C4-2B (cell line): ENCODE measurements at regions not wholly inside any gene's neighbourhood (a gene's known extent, or its start where the extent isn't known, plus 50 kb on each side); places are given as distances from the start of the nearest gene placed in this dataset.
"Not testable (repeated sequence)": the region's sequence is repeated elsewhere in the genome, so short reads cannot be mapped to it uniquely, and the experiment has no call there.

Source experiments
- H3K27ac ChIP-seq: fragments of 450-650 bp; 2 replicates; pipeline ENCODE4 v1.5.1; 2017
- CTCF ChIP-seq: fragments of 450-650 bp; conservative IDR thresholded peaks from 2 replicates; pipeline ENCODE4 v1.5.1; 2017; ENCODE audit warnings: mild to moderate bottlenecking
- ZFX ChIP-seq: fragments of 450-650 bp; IDR thresholded peaks from 2 replicates; pipeline ENCODE4 v1.6.1; 2017

GRCh38 chr12:105676694-105677093 is 346.2 kb downstream of the C12orf75 start:
- TF ChIP-seq CTCF (no peak), ZFX (no peak)
- H3K27ac ChIP-seq = no peak overlapping the region

- TF ChIP-seq ZFX (no peak), CTCF (no peak)
- H3K27ac ChIP-seq = no peak overlapping the region
Measured at GRCh38 chr12:105677672-105678071, 347.2 kb downstream of the C12orf75 start.

GRCh38 chr12:105679982-105680381 is 349.5 kb downstream of the C12orf75 start:
- no peak overlapping the region for H3K27ac ChIP-seq
- no peak for TF ChIP-seq ZFX
- TF ChIP-seq CTCF = no peak

GRCh38 chr12:105681341-105681740 is 350.9 kb downstream of the C12orf75 start:
- no peak overlapping the region for H3K27ac ChIP-seq
- TF ChIP-seq CTCF (no peak), ZFX (no peak)

- H3K27ac ChIP-seq = not testable (repeated sequence)
Measured at GRCh38 chr12:105682821-105683220, 352.3 kb downstream of the C12orf75 start.

GRCh38 chr12:105683836-105684235 is 353.3 kb downstream of the C12orf75 start:
- H3K27ac ChIP-seq = not testable (repeated sequence)

GRCh38 chr12:105698075-105698474 is 367.6 kb downstream of the C12orf75 start:
- TF ChIP-seq CTCF (no peak), ZFX (no peak)
- H3K27ac ChIP-seq = no peak overlapping the region

- H3K27ac ChIP-seq = no peak overlapping the region
- no peak for TF ChIP-seq ZFX
- no peak for TF ChIP-seq CTCF
Measured at GRCh38 chr12:105699209-105699608, 368.7 kb downstream of the C12orf75 start.

- no peak overlapping the region for H3K27ac ChIP-seq
- TF ChIP-seq CTCF (no peak), ZFX (no peak)
Measured at GRCh38 chr12:105704787-105705186, 374.3 kb downstream of the C12orf75 start.
